NB4 (cell line): ENCODE measurements at regions not wholly inside any gene's neighbourhood (a gene's known extent, or its start where the extent isn't known, plus 50 kb on each side); places are given as distances from the start of the nearest gene placed in this dataset.

Source experiments
- DNase-seq: peaks from one replicate; pipeline ENCODE4 v3.0.0; 2010; ENCODE audit warnings: low read depth
- H3K4me3 ChIP-seq: one replicate; pipeline ENCODE4 v1.5.1; 2011; ENCODE audit warnings: mild to moderate bottlenecking, low read depth, low read length, moderate library complexity
- CTCF ChIP-seq: IDR thresholded peaks from one replicate; pipeline ENCODE4 v1.5.1; 2012; ENCODE audit warnings: low read depth, low read length
- MAX ChIP-seq: IDR thresholded peaks from 2 replicates; pipeline ENCODE4 v1.6.1; 2011; ENCODE audit warnings: low read depth, low read length
- MYC ChIP-seq: IDR thresholded peaks from 2 replicates; pipeline ENCODE4 v1.6.1; 2011; ENCODE audit warnings: low read depth, low read length
- POLR2A ChIP-seq: IDR thresholded peaks from 2 replicates; pipeline ENCODE4 v1.6.1; 2011; ENCODE audit warnings: mild to moderate bottlenecking; ENCODE audit not compliant: insufficient read length; ENCODE audit errors: extremely low read depth

DNA sequence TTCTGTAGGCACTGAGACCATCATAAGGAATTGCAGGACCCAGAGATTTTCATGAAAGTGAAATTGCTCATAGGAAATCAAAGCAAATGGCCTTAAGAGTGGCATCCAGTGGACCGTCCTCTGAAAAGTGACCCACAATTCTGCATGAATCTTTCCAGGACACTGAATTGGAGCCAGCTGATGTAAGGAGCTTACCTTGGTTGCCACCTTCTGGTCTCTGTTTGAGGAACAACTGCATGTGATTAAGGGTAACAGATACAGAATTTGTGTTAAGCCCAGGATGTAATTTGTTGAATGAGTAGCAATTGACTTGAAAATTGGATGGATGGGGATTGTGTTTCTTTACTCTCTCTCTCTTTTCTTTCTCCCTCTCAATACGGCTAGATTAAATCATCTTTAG, 49.9 kb upstream of the GAS1 start:
- no peak for DNase-seq
- no peak overlapping the region for H3K4me3 ChIP-seq
- no peak for TF ChIP-seq CTCF
- no peak for TF ChIP-seq MYC
- TF ChIP-seq MAX = no peak
- no peak for TF ChIP-seq POLR2A

GRCh38 chr9:86997951-86998350, 50.6 kb upstream of the GAS1 start:
- H3K4me3 ChIP-seq = no peak overlapping the region
- TF ChIP-seq CTCF = no peak
- no peak for TF ChIP-seq POLR2A
- TF ChIP-seq MAX = no peak
- no peak for TF ChIP-seq MYC
- no peak for DNase-seq

GRCh38 chr9:87002517-87002916, 55.2 kb upstream of the GAS1 start:
- no peak for DNase-seq
- H3K4me3 ChIP-seq = no peak overlapping the region
- TF ChIP-seq CTCF = no peak
- no peak for TF ChIP-seq MAX
- TF ChIP-seq POLR2A = no peak
- TF ChIP-seq MYC = no peak

- TF ChIP-seq CTCF (no peak), POLR2A (no peak), MYC (no peak), MAX (no peak)
- no peak overlapping the region for H3K4me3 ChIP-seq
- DNase-seq = no peak
Observed at GRCh38 chr9:87004016-87004415, 56.7 kb upstream of the GAS1 start.

DNA sequence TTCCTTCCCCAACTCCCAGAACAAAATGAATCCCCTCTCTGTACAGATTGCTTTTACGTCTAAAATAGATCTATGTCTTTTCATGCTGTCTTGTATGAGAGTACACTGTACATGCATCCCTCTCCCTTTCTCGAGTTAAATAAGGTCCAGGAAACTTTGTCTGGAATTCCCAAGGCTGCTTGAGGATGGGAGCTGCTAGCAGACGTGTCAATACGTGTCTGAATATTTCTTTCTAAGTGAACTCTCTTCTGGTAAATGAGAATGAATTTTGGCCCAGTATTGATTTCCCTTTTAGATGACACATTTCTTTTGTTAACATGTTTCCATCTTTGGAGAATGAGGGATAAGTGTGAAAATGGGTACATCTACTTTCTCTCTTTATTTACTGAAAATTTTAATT, 59.6 kb upstream of the GAS1 start:
- DNase-seq = no peak
- TF ChIP-seq MAX = no peak
- no peak for TF ChIP-seq POLR2A
- no peak for TF ChIP-seq MYC
- no peak for TF ChIP-seq CTCF

DNA sequence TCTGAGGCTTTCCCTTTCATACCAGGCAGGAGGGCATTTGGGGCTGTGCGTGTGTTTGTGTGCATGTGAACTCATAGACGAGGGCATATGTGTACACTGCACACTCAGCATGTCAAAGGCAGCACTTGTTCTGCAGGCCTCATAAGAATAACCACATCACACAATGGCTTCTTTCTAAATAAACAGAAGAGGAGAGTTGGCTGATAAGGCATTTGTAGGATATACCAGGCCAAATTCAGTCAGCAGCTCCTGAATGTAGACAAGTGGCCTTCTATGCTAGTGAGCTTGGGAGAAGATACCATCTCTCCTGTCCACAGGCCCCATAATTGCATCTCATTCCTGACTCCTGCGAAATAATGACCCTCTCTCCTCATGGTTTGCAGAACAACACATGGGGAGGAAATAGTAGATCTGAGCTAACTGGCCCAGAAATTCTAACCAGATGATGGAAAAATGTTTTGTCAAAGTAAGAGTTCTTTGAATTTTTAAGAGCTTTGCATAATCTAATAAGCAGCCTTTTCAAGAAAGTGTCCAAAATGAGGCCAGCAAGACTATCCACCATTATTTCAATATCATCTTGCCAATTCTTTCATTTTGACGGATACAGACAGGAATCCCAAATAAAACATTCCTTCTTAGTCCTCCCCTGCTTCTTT, 60.5 kb upstream of the GAS1 start:
- DNase-seq = no peak
- TF ChIP-seq MYC (no peak), POLR2A (no peak), MAX (no peak), CTCF (no peak)
- no peak overlapping the region for H3K4me3 ChIP-seq

More for the DNA sequence above, 59.6 kb upstream of the GAS1 start:
- H3K4me3 ChIP-seq = no peak overlapping the region
